ENCODE measurements at regions not wholly inside any gene's neighbourhood (a gene's known extent, or its start where the extent isn't known, plus 50 kb on each side); places are given as distances from the start of the nearest gene placed in this dataset.

DNA sequence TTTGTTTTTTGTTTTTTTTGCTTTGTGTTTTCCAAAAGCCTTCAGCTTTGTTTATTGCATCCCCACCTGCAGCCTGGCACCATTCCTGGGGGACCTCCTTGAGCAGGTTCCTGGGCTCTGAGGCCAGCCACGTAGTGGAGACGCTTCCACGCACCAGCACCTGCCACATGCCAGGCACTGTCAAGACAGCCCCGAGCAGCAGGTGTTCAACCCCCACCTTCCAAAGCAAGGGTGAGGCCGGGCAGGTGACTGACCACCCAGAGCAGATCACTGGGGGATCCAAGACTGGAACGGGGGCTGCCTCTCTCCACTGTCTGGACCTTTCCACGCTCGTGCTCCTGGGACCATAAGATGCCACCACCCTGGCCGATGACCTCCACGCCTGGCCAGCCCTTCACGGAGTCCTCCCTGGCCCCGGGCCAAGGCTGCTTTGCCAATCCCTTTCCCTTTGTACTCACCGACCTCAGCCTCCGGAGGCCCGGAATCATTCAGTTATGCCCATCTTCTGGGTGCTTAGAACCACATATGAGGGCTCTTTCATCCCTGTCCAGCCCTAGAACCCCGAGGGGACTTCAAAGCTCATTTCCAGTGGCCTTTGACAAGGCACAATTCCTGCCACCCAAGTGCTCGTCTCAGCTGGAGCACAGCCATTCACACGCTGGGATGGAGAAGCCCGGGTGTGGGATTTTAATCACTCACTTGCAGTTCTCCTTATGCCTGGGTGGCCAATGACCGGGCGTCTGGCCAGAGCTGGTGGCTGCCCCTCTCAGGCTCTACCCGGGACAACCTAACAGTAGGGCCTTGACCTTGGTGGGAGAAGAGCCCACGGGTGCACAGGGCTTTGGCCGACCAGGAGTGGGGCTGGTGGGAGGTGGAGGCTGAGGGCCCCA is 330.8 kb downstream of the NPHP4 start:
- DNase-seq (ENCODE audit: low read depth in 1 of 2, low spot score in 1 of 2), result no peak

DNA sequence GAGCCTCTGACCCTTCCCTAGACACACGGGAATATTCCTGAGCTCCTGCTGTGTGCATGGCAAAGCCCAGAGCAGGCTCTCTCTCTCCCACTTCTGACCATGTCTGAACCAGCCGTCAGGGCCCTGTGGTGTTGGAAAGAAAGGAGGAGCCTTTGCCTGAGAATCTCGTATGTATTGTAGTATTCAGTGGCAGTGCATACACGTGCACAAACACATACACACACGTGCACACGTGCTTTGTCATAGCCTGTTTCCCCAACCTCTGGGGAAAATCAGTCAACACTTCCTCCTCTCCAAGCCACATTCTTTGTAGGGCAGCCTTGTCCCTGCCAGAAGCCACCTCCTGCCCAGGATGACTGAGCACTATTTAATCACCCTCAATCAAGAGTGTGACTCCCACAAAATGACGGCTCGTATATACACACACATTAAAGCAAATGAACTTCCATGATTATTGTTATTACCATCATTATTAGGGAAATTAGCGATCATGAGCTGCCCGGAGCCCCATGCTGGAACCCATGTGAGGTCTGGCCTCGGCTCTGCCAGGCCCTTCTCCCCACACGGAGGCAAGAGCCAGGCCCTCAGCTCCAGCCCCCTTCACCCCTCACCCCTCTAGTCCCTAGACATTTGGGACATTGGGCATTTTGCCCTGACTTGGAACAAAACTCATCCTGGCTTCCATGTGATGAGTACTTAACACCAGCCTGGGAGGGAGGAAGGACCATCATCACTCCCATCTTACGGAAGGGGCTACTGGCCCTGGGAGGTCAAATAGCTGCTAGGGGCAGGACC is 331.9 kb downstream of the NPHP4 start:
- DNase-seq (ENCODE audit: low read depth in 1 of 2, low spot score in 1 of 2), result no peak

DNA sequence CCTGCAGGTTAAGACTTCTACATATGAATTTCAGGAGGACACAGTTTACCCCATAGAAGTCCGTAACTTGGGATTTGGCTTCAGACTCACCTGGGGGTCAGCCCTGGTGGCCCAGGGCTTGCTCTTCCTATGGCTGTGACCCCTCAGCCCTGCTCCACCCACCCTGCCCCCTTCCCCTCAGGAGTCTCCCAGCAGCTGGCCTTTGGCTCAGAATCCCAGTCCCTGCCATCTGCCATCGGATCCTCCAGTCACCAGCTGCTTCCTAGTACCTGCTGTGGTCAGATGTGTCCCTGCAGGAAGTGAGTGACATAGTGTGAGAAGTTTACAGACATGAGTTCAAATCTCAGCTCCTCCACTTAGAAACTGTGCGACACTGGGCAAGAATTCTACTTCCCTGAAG is 332.6 kb downstream of the NPHP4 start:
- no peak for DNase-seq (ENCODE audit: low read depth in 1 of 2, low spot score in 1 of 2)

DNA sequence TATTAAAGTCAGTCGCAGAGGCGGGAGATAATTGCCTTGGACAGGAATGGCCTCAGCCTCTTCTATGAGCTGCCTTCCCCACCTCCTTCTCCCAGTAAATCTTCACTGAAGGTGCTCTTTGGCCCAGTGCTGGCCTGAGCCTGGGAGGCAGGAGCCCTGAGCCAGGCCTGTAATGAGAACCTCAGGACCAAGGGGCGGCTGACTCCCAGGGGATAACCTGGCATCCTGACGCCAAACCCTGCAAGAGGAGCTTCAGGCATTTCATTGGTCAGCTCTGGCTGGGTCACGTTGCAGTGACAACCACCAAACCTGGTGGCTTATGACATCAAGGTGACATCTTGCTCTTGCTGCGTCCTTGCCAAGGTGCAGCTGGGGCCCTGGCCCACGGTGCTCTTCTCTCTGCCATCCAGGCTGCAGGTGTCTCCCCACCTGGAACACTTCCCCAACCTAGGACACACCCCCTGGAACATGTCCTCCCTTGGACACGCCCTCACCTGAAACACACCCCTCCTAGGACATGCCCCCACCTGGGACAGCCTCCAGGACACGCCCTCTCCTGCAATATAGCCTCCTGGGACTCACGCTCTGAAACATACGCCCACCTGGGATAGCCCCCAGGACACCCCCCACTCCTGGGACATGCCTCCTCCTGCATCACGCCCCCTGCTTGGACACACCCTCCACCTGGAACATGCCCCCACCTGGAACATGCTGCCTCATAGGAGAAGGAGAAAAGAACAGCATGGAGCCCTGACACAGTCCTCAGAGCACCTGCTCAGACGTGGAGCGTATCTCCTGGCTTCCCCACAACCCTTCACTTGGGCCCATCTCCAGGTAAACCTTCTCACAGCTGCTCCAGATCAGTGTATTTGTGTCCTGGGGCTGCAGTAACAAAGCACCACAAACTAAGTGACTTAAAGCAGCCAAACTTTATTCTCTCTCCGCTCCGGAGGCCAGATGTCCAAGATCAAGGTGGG is 333.6 kb downstream of the NPHP4 start:
- DNase-seq (ENCODE audit: low read depth in 1 of 2, low spot score in 1 of 2), result no peak

DNA sequence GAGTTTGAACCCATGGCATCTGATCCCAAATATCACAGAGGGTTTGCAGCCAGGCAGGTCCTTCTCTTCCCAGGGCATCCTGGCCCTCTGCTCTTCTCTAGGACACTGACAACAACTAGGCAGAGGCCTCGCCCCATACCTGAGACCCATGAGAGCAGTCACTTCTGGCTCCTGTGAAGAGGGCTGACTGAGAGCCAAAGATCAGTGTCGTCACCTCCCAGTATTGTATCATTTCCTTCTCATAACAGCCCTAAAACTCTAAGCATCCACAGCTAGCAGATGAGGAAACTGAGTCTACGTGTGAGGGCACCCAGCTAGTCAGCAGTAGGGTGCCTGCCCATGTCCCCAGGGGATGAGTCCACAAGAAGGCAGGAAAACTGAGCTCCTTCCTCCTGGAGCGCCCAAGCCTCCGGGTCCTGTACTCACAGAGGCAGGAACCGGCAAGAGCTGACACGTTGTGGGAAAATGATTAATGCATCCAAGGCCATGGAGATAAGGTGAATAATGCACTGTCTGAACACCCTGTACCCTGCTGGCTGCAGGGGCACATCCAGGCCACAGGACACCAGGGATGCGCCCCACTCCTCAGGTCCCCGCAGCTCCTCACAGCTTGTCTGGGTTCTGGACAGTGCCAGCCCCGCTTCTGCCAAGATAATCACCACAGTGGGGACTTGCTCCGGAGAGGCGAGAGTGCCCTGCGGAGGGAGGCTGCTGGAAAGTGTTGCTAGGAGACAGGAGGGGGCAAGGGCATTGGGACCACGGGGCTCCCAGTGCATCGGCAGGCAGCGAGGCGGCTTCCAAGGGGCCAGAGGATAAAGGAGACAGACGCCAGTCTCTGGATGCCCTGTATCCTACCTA is 340.0 kb downstream of the NPHP4 start:
- DNase-seq (ENCODE audit: low read depth in 1 of 2, low spot score in 1 of 2), result no peak

DNA sequence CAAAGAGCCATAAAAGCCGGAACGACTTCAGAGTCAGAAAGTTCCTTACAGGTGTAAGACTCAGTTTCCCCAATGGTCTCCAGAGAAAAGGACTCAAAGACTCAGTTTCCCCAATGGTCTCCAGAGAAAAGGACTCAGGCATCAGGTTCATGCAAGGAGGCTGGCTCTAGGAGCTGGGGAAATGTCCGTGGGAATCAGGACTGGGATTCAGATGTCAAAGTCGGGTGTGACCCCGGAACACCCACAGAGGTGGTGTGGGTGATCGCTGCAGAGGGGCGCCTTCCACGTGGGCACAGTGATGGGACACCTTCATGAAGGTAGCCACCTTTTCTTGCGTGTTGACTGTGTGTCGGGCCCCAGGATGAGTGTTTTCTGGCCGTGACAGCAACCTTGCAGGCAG is 340.8 kb downstream of the NPHP4 start:
- no peak for DNase-seq (ENCODE audit: low read depth in 1 of 2, low spot score in 1 of 2)

DNA sequence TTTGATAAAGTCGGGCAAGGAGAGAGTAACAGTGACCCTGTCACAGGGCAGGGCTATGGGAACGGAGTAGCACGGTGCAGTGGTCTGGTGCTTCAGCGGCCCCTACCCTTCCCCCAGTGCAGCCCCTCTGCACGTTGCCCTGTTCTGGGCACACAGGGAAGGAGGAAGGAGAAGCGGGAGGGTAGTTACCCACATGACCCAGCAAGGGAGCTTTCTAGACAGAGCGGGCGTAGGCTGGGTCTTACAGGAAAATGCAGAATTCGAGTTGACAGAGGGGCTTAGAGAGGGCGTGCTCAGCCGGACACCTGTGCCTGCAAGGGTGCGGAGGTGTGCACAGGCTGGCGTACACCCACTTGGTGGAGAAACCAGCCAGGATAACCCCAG is 341.2 kb downstream of the NPHP4 start:
- no peak for DNase-seq (ENCODE audit: low read depth in 1 of 2, low spot score in 1 of 2)

DNA sequence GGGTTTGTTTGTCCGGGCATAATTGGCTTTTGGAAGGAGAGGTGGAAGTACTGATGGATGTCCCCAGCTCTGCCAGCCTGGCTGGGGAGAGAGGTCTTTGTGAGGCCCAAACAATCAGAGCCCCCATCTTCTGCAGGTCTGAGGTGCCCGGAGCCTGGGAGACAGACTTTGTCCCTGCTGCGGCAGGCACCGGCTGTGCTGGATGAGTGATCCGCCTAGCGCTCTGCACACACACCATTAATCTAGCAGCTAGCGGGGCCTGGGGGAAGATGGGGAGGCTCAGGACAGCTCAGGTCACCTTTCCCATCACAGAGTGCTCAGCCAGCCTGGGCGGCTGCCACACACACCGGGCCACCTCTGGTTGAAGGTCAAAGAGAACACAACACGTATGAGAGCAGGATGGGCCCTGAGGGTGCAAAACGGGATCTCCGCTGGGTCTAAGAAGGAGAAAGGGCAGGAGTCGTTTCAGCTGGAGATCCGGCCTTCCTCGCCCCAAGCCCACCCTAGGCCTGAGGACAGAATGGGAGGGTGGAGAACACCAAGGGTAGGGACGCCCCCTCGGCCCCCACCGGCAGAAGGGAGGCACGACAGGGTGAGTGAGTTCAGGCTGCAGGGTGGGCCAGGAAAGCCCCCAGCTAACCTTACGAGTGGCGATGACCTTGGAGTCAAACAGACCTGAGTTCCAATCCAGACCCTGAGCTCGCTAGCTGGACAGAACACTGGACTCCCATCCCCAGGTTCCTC is 341.8 kb downstream of the NPHP4 start:
- DNase-seq (ENCODE audit: low read depth in 1 of 2, low spot score in 1 of 2), result no peak

DNA sequence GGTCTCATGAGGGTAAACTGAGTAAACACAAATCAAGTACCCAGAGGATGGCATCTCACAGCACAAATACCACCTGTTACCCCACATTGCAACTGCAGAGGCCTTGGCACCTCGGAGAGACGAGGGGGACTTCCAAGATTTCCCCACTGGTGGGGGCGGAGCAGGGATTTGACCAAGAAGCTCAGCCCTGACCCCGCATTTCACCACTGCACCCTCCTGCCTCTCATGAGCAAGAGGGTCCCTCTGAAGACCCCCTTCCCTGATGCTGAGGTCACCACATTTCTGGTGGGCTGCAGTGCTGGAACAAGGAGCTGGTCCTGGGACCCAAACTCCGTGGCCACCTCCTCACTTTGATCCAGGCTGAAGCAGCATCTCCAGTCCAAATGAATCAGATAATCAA is 342.4 kb downstream of the NPHP4 start:
- no peak for DNase-seq (ENCODE audit: low read depth in 1 of 2, low spot score in 1 of 2)

DNA sequence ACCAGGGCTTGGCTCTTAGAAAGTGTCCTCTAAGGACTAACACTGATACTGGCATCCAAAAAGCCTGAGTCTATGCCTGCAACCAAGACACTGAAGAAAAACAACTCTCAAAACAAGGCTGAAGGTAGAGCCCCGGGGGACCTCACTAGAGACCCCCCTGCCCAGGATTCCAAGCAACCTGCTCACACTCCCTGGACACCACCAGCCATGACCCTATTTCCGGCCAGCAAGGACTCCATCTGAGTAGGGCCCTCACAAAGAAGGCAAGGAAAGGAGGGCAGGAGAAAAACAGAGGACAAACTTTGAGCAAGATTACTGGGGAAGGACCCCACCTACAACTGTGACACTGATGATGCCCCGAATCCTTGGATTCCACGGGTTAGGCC is 343.1 kb downstream of the NPHP4 start:
- no peak for DNase-seq (ENCODE audit: low read depth in 1 of 2, low spot score in 1 of 2)

DNA sequence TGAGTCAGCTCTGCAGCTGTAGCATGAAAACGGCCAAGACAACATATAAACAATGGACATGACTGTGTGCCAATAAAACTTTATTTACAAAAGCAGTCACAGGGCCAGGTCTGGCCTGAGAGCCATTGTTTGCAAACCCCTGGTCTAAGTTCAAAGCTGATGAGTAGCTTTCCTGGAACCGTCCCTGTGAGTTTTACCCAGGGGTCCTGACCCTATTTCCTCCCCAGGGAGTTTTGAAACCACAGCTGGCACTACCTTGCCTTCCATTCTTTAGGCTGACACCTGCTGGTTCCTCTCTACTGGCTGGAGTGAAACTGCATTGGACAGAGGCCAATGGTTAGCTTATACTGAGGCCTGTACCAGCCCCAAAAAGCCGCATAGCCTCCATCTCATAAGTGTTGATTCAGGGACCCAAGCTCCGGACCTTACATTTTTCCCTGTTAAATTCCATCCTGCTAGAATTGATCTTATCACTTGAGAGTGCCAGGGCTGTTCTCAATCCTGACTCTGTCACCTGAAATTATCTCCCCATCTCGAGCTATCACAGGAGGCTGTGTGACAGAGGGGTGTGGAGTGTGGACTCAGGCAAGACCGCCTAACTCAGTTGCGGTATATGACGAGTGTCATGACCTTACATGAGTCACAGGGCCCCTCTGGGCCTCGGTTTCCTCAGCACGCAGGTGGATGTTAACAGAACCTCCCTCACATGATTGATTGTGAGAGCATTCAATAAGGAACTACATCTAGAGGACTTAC is 343.6 kb downstream of the NPHP4 start:
- no peak for DNase-seq (ENCODE audit: low read depth in 1 of 2, low spot score in 1 of 2)

DNA sequence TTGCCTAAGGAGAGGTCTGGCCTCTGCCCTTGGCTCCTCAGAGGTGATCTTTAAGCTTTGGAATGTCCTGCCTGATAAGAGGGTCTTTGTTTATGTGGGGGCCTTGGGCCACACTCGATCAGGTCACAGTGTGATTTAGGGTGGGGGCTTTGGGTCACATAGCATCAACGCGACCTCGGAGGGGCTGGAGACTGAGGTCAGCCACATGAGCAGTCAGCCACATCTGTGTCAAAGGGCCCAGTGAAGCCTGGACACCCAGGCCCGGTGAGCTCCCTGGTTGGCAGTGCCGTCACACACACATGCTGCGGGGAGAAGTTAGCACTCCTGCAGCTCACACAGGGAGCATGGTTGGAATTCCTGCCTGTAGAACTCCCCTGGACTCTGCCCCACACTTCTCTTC is 345.0 kb downstream of the NPHP4 start:
- no peak for DNase-seq (ENCODE audit: low read depth in 1 of 2, low spot score in 1 of 2)

DNA sequence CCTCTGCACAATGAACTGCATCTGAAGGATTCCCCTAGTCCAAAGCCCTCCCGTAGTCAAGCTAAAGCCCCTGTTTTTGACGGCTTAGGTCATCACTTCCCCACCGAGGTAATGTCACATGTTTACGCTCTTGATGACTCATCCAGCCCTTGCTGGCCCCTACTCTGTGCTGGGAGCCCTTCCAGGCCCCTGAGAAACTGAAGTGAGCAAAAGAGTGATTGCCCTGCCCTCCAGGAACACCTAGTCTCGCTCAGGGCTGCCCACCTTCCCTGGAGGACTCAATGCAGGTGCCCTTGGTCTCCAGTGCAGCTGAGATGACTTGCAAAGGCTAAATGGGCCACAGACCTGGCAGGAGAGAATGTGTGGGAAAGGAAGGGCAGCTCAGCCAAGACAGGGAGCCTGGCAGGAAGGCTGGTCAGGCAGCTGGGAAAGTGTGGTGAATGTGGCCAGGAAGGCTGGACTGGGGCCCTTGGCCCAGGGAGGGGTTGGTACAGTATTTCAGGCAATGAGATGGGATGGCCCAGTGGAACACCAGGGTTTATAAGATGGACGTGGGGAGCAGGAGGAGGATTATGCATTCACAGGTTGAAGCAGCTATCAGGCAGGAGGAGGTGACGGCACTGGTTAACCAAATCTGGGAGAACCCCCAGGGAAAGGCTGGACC is 345.6 kb downstream of the NPHP4 start:
- no peak for DNase-seq (ENCODE audit: low read depth in 1 of 2, low spot score in 1 of 2)

DNA sequence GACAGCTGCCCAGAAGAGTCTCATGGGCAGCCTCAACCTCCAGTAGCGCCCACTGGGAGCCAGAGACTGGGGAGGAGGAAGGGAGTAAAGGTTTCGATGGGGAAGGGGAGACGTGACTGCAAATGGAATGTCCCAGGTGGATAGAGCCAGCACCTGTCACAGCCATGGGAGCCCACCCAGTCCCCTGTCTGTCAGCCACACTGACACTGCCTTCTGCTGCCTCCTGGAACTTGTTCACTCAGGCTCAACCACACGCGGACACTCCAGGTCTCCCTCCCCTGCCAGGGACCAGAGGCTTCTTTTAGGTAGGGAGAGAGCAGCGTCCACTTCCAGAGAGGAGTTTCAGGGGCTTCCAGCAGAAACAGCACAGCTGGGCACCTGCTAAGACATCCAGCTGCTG is 346.3 kb downstream of the NPHP4 start:
- no peak for DNase-seq (ENCODE audit: low read depth in 1 of 2, low spot score in 1 of 2)

DNA sequence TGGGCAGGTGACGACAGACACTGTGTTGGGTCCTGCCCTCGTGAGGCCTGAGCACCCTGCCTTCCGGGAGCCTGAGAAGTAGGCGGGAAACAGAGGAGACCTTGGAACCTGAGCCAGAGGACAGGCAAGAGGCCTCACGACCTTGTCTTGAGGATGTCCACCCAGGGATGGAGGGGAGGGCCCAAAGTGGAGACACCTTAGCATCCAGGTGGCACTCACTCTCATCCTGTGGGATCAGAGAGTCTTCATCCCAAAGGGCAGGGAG is 347.2 kb downstream of the NPHP4 start:
- no peak for DNase-seq (ENCODE audit: low read depth in 1 of 2, low spot score in 1 of 2)

DNA sequence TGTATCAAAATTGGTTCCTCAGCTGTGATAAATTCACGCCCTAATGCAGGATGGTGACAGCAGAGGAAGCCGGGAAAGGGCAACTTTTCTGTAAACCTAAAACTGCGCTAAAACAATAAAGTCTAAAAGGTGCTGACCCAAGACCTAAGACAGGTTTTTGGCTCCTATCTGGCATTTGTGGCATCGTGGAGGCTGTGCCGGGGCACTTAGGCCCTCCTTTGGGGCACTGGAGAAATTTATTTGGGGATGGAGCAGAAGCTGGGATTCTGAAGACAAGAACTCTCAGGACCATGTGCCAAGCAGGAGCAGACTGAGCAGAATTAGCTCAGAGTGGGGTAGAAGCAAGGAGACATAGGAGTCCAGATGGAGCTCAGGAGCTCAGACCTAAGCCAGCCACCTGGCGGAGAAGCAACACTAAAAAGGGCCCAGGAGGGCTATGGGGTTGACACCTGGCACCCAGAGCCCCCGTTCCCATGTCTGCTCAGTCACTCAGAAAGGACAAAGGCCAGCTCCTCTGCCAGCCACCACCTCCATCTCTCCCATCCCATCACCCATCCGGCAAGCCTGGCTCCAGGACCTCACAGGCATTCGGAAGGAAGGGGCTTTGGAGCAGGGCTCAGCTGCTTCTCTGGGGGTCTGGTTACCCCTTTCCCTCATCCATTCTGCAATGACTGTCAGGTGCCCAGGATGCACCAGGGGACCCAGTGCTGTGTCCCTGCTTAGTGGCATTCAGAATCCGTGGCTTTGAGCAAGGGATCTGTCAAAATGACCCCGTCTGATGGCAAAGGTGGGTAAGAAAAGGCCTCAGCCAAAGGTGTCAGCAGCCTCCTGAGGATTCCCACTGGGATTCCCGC is 347.7 kb downstream of the NPHP4 start:
- no peak for DNase-seq (ENCODE audit: low read depth in 1 of 2, low spot score in 1 of 2)

DNA sequence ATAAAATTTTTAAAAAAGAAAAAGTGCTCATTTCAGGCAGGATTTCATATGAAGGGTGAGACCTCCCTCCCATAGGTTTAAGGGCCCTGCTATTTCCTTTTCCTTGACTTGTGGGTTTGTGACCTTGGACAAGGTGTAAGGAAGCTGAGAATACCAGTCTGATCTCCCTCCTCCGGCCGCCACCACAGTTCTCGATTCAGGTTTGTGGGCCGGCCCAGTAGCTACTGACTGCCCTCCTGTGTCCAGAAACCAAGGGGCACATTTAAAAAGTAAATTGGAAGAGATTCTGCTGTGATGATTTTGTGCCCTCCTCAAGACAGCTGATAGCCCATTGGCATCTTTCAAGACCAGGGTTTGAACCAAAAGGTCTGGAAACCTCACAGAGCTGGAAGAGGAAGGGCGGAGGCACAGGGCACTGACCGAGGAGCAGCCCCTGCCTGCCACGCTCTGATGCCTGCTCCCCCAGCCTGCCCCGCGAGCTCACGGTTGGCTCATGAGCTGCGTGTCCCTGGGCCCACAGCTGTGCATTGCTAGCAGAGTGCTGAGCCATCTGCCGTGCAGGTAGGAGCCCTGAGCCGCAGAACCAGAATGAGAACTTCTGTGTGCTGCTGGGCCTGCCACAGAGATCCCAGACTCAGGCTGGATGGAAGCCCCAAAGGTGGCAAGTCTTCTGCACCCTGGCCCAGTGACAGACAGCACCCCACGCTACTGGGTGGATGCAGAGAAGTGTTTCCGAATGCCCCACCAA is 348.7 kb downstream of the NPHP4 start:
- DNase-seq (ENCODE audit: low read depth in 1 of 2, low spot score in 1 of 2), result no peak
